SJCRH30 (cell line): ENCODE measurements at regions not wholly inside any gene's neighbourhood (a gene's known extent, or its start where the extent isn't known, plus 50 kb on each side); places are given as distances from the start of the nearest gene placed in this dataset.
"Not testable (repeated sequence)": the region's sequence is repeated elsewhere in the genome, so short reads cannot be mapped to it uniquely, and the experiment has no call there.

Experiments
- DNase-seq, 2 experiments: peaks; one replicate each; pipeline ENCODE4 v3.0.0-alpha.2; 2015 to 2020
- H3K27ac ChIP-seq: fragments of 250-450 bp; sonication (Bioruptor Pico); 2 replicates; pipeline ENCODE4 v1.5.1; 2020; ENCODE audit warnings: mild to moderate bottlenecking, moderate library complexity
- H3K27me3 ChIP-seq: fragments of 250-450 bp; sonication (Bioruptor Pico); 2 replicates; pipeline ENCODE4 v1.5.1; 2020; ENCODE audit warnings: mild to moderate bottlenecking, moderate library complexity
- H3K36me3 ChIP-seq: fragments of 250-450 bp; sonication (Bioruptor Pico); 2 replicates; pipeline ENCODE4 v1.5.1; 2020; ENCODE audit warnings: mild to moderate bottlenecking, moderate library complexity
- H3K4me1 ChIP-seq: fragments of 250-450 bp; sonication (Bioruptor Pico); 2 replicates; pipeline ENCODE4 v1.5.1; 2020; ENCODE audit warnings: mild to moderate bottlenecking, moderate library complexity
- H3K4me3 ChIP-seq: fragments of 250-450 bp; sonication (Bioruptor Pico); 2 replicates; pipeline ENCODE4 v1.5.1; 2020; ENCODE audit warnings: mild to moderate bottlenecking, moderate library complexity
- H3K9me3 ChIP-seq: fragments of 250-450 bp; sonication (Bioruptor Pico); replicated peaks from 2 replicates; pipeline ENCODE4 v1.5.1; 2020; ENCODE audit warnings: mild to moderate bottlenecking, moderate library complexity

GRCh38 chr7:32741853-32742476 is 149.6 kb downstream of the KBTBD2 start:
- not testable (repeated sequence) for DNase-seq, H3K27me3 ChIP-seq, H3K27ac ChIP-seq, H3K4me1 ChIP-seq, H3K4me3 ChIP-seq, H3K36me3 ChIP-seq, H3K9me3 ChIP-seq

- H3K4me3 ChIP-seq, H3K9me3 ChIP-seq, DNase-seq, H3K4me1 ChIP-seq, H3K36me3 ChIP-seq, H3K27me3 ChIP-seq, H3K27ac ChIP-seq: not testable (repeated sequence)
These were observed 151.8 kb downstream of the KBTBD2 start for GRCh38 chr7:32739749-32740148.

- not testable (repeated sequence) for H3K27me3 ChIP-seq, H3K4me3 ChIP-seq, H3K4me1 ChIP-seq, H3K27ac ChIP-seq, H3K9me3 ChIP-seq, DNase-seq, H3K36me3 ChIP-seq
These were observed 153.2 kb downstream of the KBTBD2 start for GRCh38 chr7:32738390-32738789.

- H3K4me1 ChIP-seq, H3K27me3 ChIP-seq, DNase-seq, H3K9me3 ChIP-seq, H3K27ac ChIP-seq, H3K36me3 ChIP-seq, H3K4me3 ChIP-seq: not testable (repeated sequence)
These were observed 158.8 kb downstream of the KBTBD2 start for GRCh38 chr7:32732767-32733166.

- H3K27ac ChIP-seq, H3K9me3 ChIP-seq, H3K4me1 ChIP-seq, H3K36me3 ChIP-seq, H3K27me3 ChIP-seq: not testable (repeated sequence)
- peak in 1 of 2 experiments; percentile 24 for DNase-seq
- peak overlapping the region; percentile 99 for H3K4me3 ChIP-seq
These were observed 162.3 kb downstream of the KBTBD2 start for GRCh38 chr7:32729335-32729675.

GRCh38 chr7:32728412-32729334 is 162.9 kb downstream of the KBTBD2 start:
- H3K4me3 ChIP-seq = peak overlapping the region; percentile 99
- H3K4me1 ChIP-seq = not testable (repeated sequence)
- DNase-seq = peak; percentile 88 to 89

GRCh38 chr7:32727483-32728411 is 163.8 kb downstream of the KBTBD2 start:
- peak overlapping the region; percentile 76 for H3K27ac ChIP-seq
- not testable (repeated sequence) for H3K9me3 ChIP-seq, H3K4me1 ChIP-seq, H3K36me3 ChIP-seq, H3K27me3 ChIP-seq
- peak; percentile 60 to 73 for DNase-seq
- H3K4me3 ChIP-seq = peak overlapping the region; percentile 99

More at GRCh38 chr7:32728412-32729334, 162.9 kb downstream of the KBTBD2 start:
- not testable (repeated sequence) for H3K9me3 ChIP-seq, H3K36me3 ChIP-seq, H3K27me3 ChIP-seq
- peak overlapping the region; percentile 76 for H3K27ac ChIP-seq

- not testable (repeated sequence) for H3K4me3 ChIP-seq, H3K9me3 ChIP-seq, DNase-seq, H3K27ac ChIP-seq, H3K27me3 ChIP-seq, H3K4me1 ChIP-seq, H3K36me3 ChIP-seq
These were observed 168.7 kb downstream of the KBTBD2 start for GRCh38 chr7:32722837-32723236.

- Histone ChIP-seq H3K27ac (no peak overlapping the region), H3K4me1 (no peaks in the 10 kb centered on the region), H3K36me3 (no peaks in the 10 kb centered on the region), H3K4me3 (no peak overlapping the region), H3K9me3 (peaks cover 4% of the 10 kb centered on the region), H3K27me3 (no peaks in the 10 kb centered on the region)
- DNase-seq = no peak
These were observed 197.4 kb downstream of the KBTBD2 start for GRCh38 chr7:32694182-32694581.

GRCh38 chr7:32691965-32692815 is 196.9 kb downstream of the AVL9 start:
- not testable (repeated sequence) for DNase-seq, H3K27me3 ChIP-seq, H3K9me3 ChIP-seq, H3K4me3 ChIP-seq, H3K36me3 ChIP-seq, H3K27ac ChIP-seq, H3K4me1 ChIP-seq

GRCh38 chr7:32688092-32688491 is 192.8 kb downstream of the AVL9 start:
- H3K9me3 ChIP-seq, H3K27ac ChIP-seq, H3K4me3 ChIP-seq, H3K4me1 ChIP-seq, H3K36me3 ChIP-seq, H3K27me3 ChIP-seq, DNase-seq: not testable (repeated sequence)

GRCh38 chr7:32681174-32681518 is 185.9 kb downstream of the AVL9 start:
- Histone ChIP-seq H3K4me1 (no peaks in the 10 kb centered on the region), H3K27ac (no peak overlapping the region), H3K4me3 (no peak overlapping the region), H3K36me3 (no peaks in the 10 kb centered on the region), H3K27me3 (no peaks in the 10 kb centered on the region), H3K9me3 (no peaks in the 10 kb centered on the region)
- DNase-seq = no peak

GRCh38 chr7:32680259-32681173 is 185.2 kb downstream of the AVL9 start:
- no peak overlapping the region for H3K27ac ChIP-seq
- H3K4me3 ChIP-seq = no peak overlapping the region
- no peaks in the 10 kb centered on the region for H3K9me3 ChIP-seq
- H3K4me1 ChIP-seq = no peaks in the 10 kb centered on the region
- no peak for DNase-seq
- H3K36me3 ChIP-seq = no peaks in the 10 kb centered on the region
- no peaks in the 10 kb centered on the region for H3K27me3 ChIP-seq
